ENCODE measurements at regions not wholly inside any gene's neighbourhood (a gene's known extent, or its start where the extent isn't known, plus 50 kb on each side); places are given as distances from the start of the nearest gene placed in this dataset.

- H3K9ac ChIP-seq (ENCODE audit: low read depth, low read length), result no peak overlapping the region
- H3K27ac ChIP-seq (ENCODE audit: low read length), result no peak overlapping the region
- no peaks in the 10 kb centered on the region for H3K4me1 ChIP-seq (ENCODE audit: insufficient read depth, low read length)
- peaks cover 18% of the 10 kb centered on the region for H3K27me3 ChIP-seq (ENCODE audit: insufficient read depth, low read length)
- no peaks in the 10 kb centered on the region for H3K9me3 ChIP-seq (ENCODE audit: insufficient read depth, low read depth, low read length)
- no peak overlapping the region for H3K4me3 ChIP-seq (ENCODE audit: low read length)
- H3K36me3 ChIP-seq (ENCODE audit: insufficient read depth, low read depth, low read length), result no peaks in the 10 kb centered on the region
Measured at GRCh38 chr1:193733674-193734073, 547.3 kb upstream of the B3GALT2 start.

GRCh38 chr1:193730017-193730416 is 543.6 kb upstream of the B3GALT2 start:
- peaks cover 4% of the 10 kb centered on the region; the same call in 1 of the 2 replicates for H3K4me1 ChIP-seq (ENCODE audit: insufficient read depth, low read length)
- H3K4me3 ChIP-seq (ENCODE audit: low read length), result no peak overlapping the region
- peaks cover 52% of the 10 kb centered on the region for H3K27me3 ChIP-seq (ENCODE audit: insufficient read depth, low read length)
- no peaks in the 10 kb centered on the region for H3K9me3 ChIP-seq (ENCODE audit: insufficient read depth, low read depth, low read length)
- H3K36me3 ChIP-seq (ENCODE audit: insufficient read depth, low read depth, low read length), result no peaks in the 10 kb centered on the region
- H3K9ac ChIP-seq (ENCODE audit: low read depth, low read length), result no peak overlapping the region
- no peak overlapping the region for H3K27ac ChIP-seq (ENCODE audit: low read length)

- Histone ChIP-seq H3K4me3 (ENCODE audit: low read length) (no peak overlapping the region), H3K9ac (ENCODE audit: low read depth, low read length) (no peak overlapping the region), H3K4me1 (ENCODE audit: insufficient read depth, low read length) (peaks cover 4% of the 10 kb centered on the region; the same call in 1 of the 2 replicates), H3K36me3 (ENCODE audit: insufficient read depth, low read depth, low read length) (no peaks in the 10 kb centered on the region), H3K27me3 (ENCODE audit: insufficient read depth, low read length) (peaks cover 52% of the 10 kb centered on the region), H3K27ac (ENCODE audit: low read length) (no peak overlapping the region), H3K9me3 (ENCODE audit: insufficient read depth, low read depth, low read length) (no peaks in the 10 kb centered on the region)
Measured at GRCh38 chr1:193729429-193729828, 543.0 kb upstream of the B3GALT2 start.

- Histone ChIP-seq H3K36me3 (ENCODE audit: insufficient read depth, low read depth, low read length) (no peaks in the 10 kb centered on the region), H3K27me3 (ENCODE audit: insufficient read depth, low read length) (peaks cover 52% of the 10 kb centered on the region), H3K9me3 (ENCODE audit: insufficient read depth, low read depth, low read length) (no peaks in the 10 kb centered on the region), H3K27ac (ENCODE audit: low read length) (no peak overlapping the region), H3K4me3 (ENCODE audit: low read length) (no peak overlapping the region), H3K4me1 (ENCODE audit: insufficient read depth, low read length) (peaks cover 4% of the 10 kb centered on the region; the same call in 1 of the 2 replicates), H3K9ac (ENCODE audit: low read depth, low read length) (no peak overlapping the region)
Measured at GRCh38 chr1:193727850-193728249, 541.4 kb upstream of the B3GALT2 start.

- no peak overlapping the region for H3K27ac ChIP-seq (ENCODE audit: low read length)
- no peaks in the 10 kb centered on the region for H3K36me3 ChIP-seq (ENCODE audit: insufficient read depth, low read depth, low read length)
- no peak overlapping the region for H3K9ac ChIP-seq (ENCODE audit: low read depth, low read length)
- H3K4me1 ChIP-seq (ENCODE audit: insufficient read depth, low read length), result peaks cover 4% of the 10 kb centered on the region; the same call in 1 of the 2 replicates
- no peaks in the 10 kb centered on the region for H3K9me3 ChIP-seq (ENCODE audit: insufficient read depth, low read depth, low read length)
- peaks cover 52% of the 10 kb centered on the region for H3K27me3 ChIP-seq (ENCODE audit: insufficient read depth, low read length)
- no peak overlapping the region for H3K4me3 ChIP-seq (ENCODE audit: low read length)
Measured at GRCh38 chr1:193726722-193727121, 540.3 kb upstream of the B3GALT2 start.

- H3K9me3 ChIP-seq (ENCODE audit: insufficient read depth, low read depth, low read length), result no peaks in the 10 kb centered on the region
Measured at GRCh38 chr1:193712392-193712791, 526.0 kb upstream of the B3GALT2 start.

GRCh38 chr1:193709607-193710006 is 523.2 kb upstream of the B3GALT2 start:
- no peak overlapping the region for H3K4me3 ChIP-seq (ENCODE audit: low read length)
- H3K27me3 ChIP-seq (ENCODE audit: insufficient read depth, low read length), result no peaks in the 10 kb centered on the region
- H3K4me1 ChIP-seq (ENCODE audit: insufficient read depth, low read length), result no peaks in the 10 kb centered on the region
- H3K27ac ChIP-seq (ENCODE audit: low read length), result no peak overlapping the region
- H3K9me3 ChIP-seq (ENCODE audit: insufficient read depth, low read depth, low read length), result no peaks in the 10 kb centered on the region
- H3K36me3 ChIP-seq (ENCODE audit: insufficient read depth, low read depth, low read length), result no peaks in the 10 kb centered on the region
- H3K9ac ChIP-seq (ENCODE audit: low read depth, low read length), result no peak overlapping the region

More at GRCh38 chr1:193712392-193712791, 526.0 kb upstream of the B3GALT2 start:
- no peak overlapping the region for H3K9ac ChIP-seq (ENCODE audit: low read depth, low read length)
- no peak overlapping the region for H3K4me3 ChIP-seq (ENCODE audit: low read length)
- no peaks in the 10 kb centered on the region for H3K27me3 ChIP-seq (ENCODE audit: insufficient read depth, low read length)
- H3K36me3 ChIP-seq (ENCODE audit: insufficient read depth, low read depth, low read length), result no peaks in the 10 kb centered on the region
- H3K4me1 ChIP-seq (ENCODE audit: insufficient read depth, low read length), result no peaks in the 10 kb centered on the region
- H3K27ac ChIP-seq (ENCODE audit: low read length), result no peak overlapping the region

- H3K27me3 ChIP-seq (ENCODE audit: insufficient read depth, low read length), result no peaks in the 10 kb centered on the region
- no peak overlapping the region for H3K27ac ChIP-seq (ENCODE audit: low read length)
- H3K4me3 ChIP-seq (ENCODE audit: low read length), result no peak overlapping the region
- H3K4me1 ChIP-seq (ENCODE audit: insufficient read depth, low read length), result no peaks in the 10 kb centered on the region
- no peaks in the 10 kb centered on the region for H3K36me3 ChIP-seq (ENCODE audit: insufficient read depth, low read depth, low read length)
- H3K9ac ChIP-seq (ENCODE audit: low read depth, low read length), result no peak overlapping the region
- no peaks in the 10 kb centered on the region for H3K9me3 ChIP-seq (ENCODE audit: insufficient read depth, low read depth, low read length)
Measured at GRCh38 chr1:193707271-193708021, 521.0 kb upstream of the B3GALT2 start.

GRCh38 chr1:193706766-193707165 is 520.4 kb upstream of the B3GALT2 start:
- H3K4me3 ChIP-seq (ENCODE audit: low read length), result no peak overlapping the region
- H3K27ac ChIP-seq (ENCODE audit: low read length), result no peak overlapping the region
- H3K4me1 ChIP-seq (ENCODE audit: insufficient read depth, low read length), result no peaks in the 10 kb centered on the region
- no peaks in the 10 kb centered on the region for H3K36me3 ChIP-seq (ENCODE audit: insufficient read depth, low read depth, low read length)
- no peak overlapping the region for H3K9ac ChIP-seq (ENCODE audit: low read depth, low read length)
- no peaks in the 10 kb centered on the region for H3K27me3 ChIP-seq (ENCODE audit: insufficient read depth, low read length)
- no peaks in the 10 kb centered on the region for H3K9me3 ChIP-seq (ENCODE audit: insufficient read depth, low read depth, low read length)

- no peaks in the 10 kb centered on the region for H3K27me3 ChIP-seq (ENCODE audit: insufficient read depth, low read length)
- H3K36me3 ChIP-seq (ENCODE audit: insufficient read depth, low read depth, low read length), result no peaks in the 10 kb centered on the region
- no peak overlapping the region for H3K4me3 ChIP-seq (ENCODE audit: low read length)
- no peaks in the 10 kb centered on the region for H3K9me3 ChIP-seq (ENCODE audit: insufficient read depth, low read depth, low read length)
- H3K27ac ChIP-seq (ENCODE audit: low read length), result no peak overlapping the region
- no peak overlapping the region for H3K9ac ChIP-seq (ENCODE audit: low read depth, low read length)
- H3K4me1 ChIP-seq (ENCODE audit: insufficient read depth, low read length), result no peaks in the 10 kb centered on the region
Measured at GRCh38 chr1:193705554-193705981, 519.2 kb upstream of the B3GALT2 start.

- H3K4me1 ChIP-seq (ENCODE audit: insufficient read depth, low read length), result no peaks in the 10 kb centered on the region
- H3K9ac ChIP-seq (ENCODE audit: low read depth, low read length), result no peak overlapping the region
- no peaks in the 10 kb centered on the region for H3K9me3 ChIP-seq (ENCODE audit: insufficient read depth, low read depth, low read length)
- H3K4me3 ChIP-seq (ENCODE audit: low read length), result no peak overlapping the region
- H3K36me3 ChIP-seq (ENCODE audit: insufficient read depth, low read depth, low read length), result no peaks in the 10 kb centered on the region
- no peak overlapping the region for H3K27ac ChIP-seq (ENCODE audit: low read length)
- no peaks in the 10 kb centered on the region for H3K27me3 ChIP-seq (ENCODE audit: insufficient read depth, low read length)
Measured at GRCh38 chr1:193703655-193704054, 517.2 kb upstream of the B3GALT2 start.

- Histone ChIP-seq H3K9me3 (ENCODE audit: insufficient read depth, low read depth, low read length) (no peaks in the 10 kb centered on the region), H3K9ac (ENCODE audit: low read depth, low read length) (no peak overlapping the region), H3K4me1 (ENCODE audit: insufficient read depth, low read length) (no peaks in the 10 kb centered on the region), H3K36me3 (ENCODE audit: insufficient read depth, low read depth, low read length) (no peaks in the 10 kb centered on the region), H3K4me3 (ENCODE audit: low read length) (no peak overlapping the region), H3K27me3 (ENCODE audit: insufficient read depth, low read length) (no peaks in the 10 kb centered on the region), H3K27ac (ENCODE audit: low read length) (no peak overlapping the region)
Measured at GRCh38 chr1:193703121-193703520, 516.7 kb upstream of the B3GALT2 start.
